Body of pancreas (tissue), 4 donors: ENCODE measurements at regions not wholly inside any gene's neighbourhood (a gene's known extent, or its start where the extent isn't known, plus 50 kb on each side); places are given as distances from the start of the nearest gene placed in this dataset.

ENCODE experiments used
- CTCF ChIP-seq, 7 experiments: fragments of 450-650 bp in 4 of 7; fragments of 200-600 bp in 3 of 7; sonication (generic) in 3 of 7; IDR thresholded peaks; one replicate each; pipeline ENCODE4 v1.5.1; 2016 to 2019; ENCODE audit warnings: antibody characterized with exemption in 7 of 7
- POLR2A ChIP-seq, 3 donors: fragments of 450-650 bp; IDR thresholded peaks; one replicate each; pipeline ENCODE4 v1.6.1; 2016; ENCODE audit warnings: antibody characterized with exemption in 3 of 3, mild to moderate bottlenecking in 2 of 3

GRCh38 chr13:23086968-23087623, 93.7 kb upstream of the SGCG start:
- TF ChIP-seq CTCF (IDR thresholded peaks at IDR 0.05) (no peak), POLR2A (IDR thresholded peaks at IDR 0.05) (no peak)
